GM18505 (cell line): ENCODE measurements at regions not wholly inside any gene's neighbourhood (a gene's known extent, or its start where the extent isn't known, plus 50 kb on each side); places are given as distances from the start of the nearest gene placed in this dataset.

Experiments used
- ATAC-seq: cut with Tn5 transposase; IDR thresholded peaks from one replicate; pipeline ENCODE4 v1.9.1; 2021; ENCODE audit not compliant: unreplicated experiment
- POLR2A ChIP-seq: IDR thresholded peaks from 4 replicates; pipeline ENCODE4 v1.6.1; 2011; ENCODE audit warnings: borderline replicate concordance; ENCODE audit not compliant: insufficient read depth, insufficient read length; ENCODE audit errors: extremely low read depth

GRCh38 chr11:13110929-13111812 lies 102.1 kb downstream of the RASSF10 start:
- no peak for TF ChIP-seq POLR2A
- no peak for ATAC-seq

- no peak for ATAC-seq
Observed at GRCh38 chr11:13111813-13112130, 102.7 kb downstream of the RASSF10 start.

GRCh38 chr11:13114566-13115379 lies 105.7 kb downstream of the RASSF10 start:
- TF ChIP-seq POLR2A = no peak
- no peak for ATAC-seq

More at GRCh38 chr11:13111813-13112130, 102.7 kb downstream of the RASSF10 start:
- TF ChIP-seq POLR2A = no peak

GRCh38 chr11:13115380-13115675 lies 106.2 kb downstream of the RASSF10 start:
- TF ChIP-seq POLR2A = no peak
- no peak for ATAC-seq

- no peak for ATAC-seq
- TF ChIP-seq POLR2A = no peak
Observed at GRCh38 chr11:13116491-13116890, 107.4 kb downstream of the RASSF10 start.

GRCh38 chr11:13117344-13117743 lies 108.2 kb downstream of the RASSF10 start:
- no peak for ATAC-seq
- TF ChIP-seq POLR2A = no peak

- no peak for ATAC-seq
- TF ChIP-seq POLR2A = no peak
Observed at GRCh38 chr11:13118194-13118593, 109.1 kb downstream of the RASSF10 start.

GRCh38 chr11:13118650-13119049 lies 109.5 kb downstream of the RASSF10 start:
- no peak for ATAC-seq
- TF ChIP-seq POLR2A = no peak

GRCh38 chr11:13119361-13119760 lies 110.2 kb downstream of the RASSF10 start:
- TF ChIP-seq POLR2A = no peak
- no peak for ATAC-seq

- no peak for TF ChIP-seq POLR2A
- no peak for ATAC-seq
Observed at GRCh38 chr11:13119941-13120520, 110.9 kb downstream of the RASSF10 start.

- no peak for TF ChIP-seq POLR2A
- no peak for ATAC-seq
Observed at GRCh38 chr11:13120691-13121090, 111.6 kb downstream of the RASSF10 start.

GRCh38 chr11:13126430-13126829 lies 117.3 kb downstream of the RASSF10 start:
- no peak for ATAC-seq
- TF ChIP-seq POLR2A = no peak

GRCh38 chr11:13127161-13127560 lies 118.0 kb downstream of the RASSF10 start:
- no peak for TF ChIP-seq POLR2A
- no peak for ATAC-seq

GRCh38 chr11:13128354-13128753 lies 119.2 kb downstream of the RASSF10 start:
- no peak for TF ChIP-seq POLR2A
- ATAC-seq = no peak
